ENCODE measurements at regions not wholly inside any gene's neighbourhood (a gene's known extent, or its start where the extent isn't known, plus 50 kb on each side); places are given as distances from the start of the nearest gene placed in this dataset.
A peak's percentile ranks its signal among the peaks of the same experiment; 100 is the strongest.

DNA sequence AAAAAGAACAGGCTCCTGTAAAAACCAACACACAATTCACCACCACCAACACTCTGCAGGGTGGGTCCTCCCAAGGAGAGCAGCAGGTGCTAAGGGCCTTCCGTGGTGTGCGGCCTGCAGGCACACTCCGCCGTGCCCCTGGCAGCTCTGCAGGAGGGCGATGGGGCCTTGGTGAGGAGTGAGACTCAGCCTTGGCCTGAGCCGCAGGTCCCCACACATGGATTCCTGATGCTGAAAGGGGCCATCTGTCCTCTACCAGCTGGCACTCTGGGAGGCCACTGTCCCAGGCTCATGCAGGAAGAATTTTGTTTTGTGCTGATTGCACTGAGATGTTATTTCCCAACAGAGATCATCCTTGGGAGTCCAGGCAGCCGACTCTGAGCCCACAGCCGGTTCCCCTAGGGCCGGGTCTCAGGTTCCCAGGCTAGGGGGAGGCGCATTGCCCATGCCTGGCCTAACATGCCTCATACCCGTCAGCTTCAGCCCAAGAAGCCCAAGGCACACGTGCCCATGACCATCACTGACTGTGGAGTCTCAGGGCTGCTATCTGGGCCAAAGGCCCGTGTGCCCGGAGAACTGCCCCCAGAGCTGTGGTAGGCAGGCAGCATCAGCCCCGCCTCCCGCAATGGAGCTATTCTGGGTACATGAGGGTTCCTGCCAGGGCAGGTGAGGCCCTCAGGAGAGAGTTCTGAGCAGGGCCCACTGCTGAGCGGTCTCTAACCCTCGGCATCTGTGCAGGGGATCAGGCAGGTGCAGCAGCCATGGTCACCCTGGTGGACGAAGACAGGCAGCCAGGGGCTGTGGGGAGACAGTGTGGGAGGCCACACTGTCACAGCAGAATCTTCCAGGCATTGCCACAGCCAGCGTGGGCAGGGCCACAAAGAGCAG, 97.9 kb upstream of the ZNF469 start:
- H3K4me3 Mint-ChIP-seq, result no peak overlapping the region
- no peak for DNase-seq
- no peak overlapping the region for H3K27ac Mint-ChIP-seq
- TF ChIP-seq, protein P1, sequence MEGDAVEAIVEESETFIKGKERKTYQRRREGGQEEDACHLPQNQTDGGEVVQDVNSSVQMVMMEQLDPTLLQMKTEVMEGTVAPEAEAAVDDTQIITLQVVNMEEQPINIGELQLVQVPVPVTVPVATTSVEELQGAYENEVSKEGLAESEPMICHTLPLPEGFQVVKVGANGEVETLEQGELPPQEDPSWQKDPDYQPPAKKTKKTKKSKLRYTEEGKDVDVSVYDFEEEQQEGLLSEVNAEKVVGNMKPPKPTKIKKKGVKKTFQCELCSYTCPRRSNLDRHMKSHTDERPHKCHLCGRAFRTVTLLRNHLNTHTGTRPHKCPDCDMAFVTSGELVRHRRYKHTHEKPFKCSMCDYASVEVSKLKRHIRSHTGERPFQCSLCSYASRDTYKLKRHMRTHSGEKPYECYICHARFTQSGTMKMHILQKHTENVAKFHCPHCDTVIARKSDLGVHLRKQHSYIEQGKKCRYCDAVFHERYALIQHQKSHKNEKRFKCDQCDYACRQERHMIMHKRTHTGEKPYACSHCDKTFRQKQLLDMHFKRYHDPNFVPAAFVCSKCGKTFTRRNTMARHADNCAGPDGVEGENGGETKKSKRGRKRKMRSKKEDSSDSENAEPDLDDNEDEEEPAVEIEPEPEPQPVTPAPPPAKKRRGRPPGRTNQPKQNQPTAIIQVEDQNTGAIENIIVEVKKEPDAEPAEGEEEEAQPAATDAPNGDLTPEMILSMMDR (IDR thresholded peaks at IDR 0.05), result no peak
- no peak for ATAC-seq
- POLR2A ChIA-PET, result no interaction called here
- no peaks in the 10 kb centered on the region for H3K27me3 Mint-ChIP-seq
- H3K4me1 Mint-ChIP-seq (ENCODE audit: low read depth), result no peaks in the 10 kb centered on the region
- no peaks in the 10 kb centered on the region for H3K9me3 Mint-ChIP-seq
- H3K36me3 Mint-ChIP-seq (ENCODE audit: low read depth), result no peaks in the 10 kb centered on the region
- intact Hi-C loops (cut with micrococcal nuclease), result no loop called here
- CTCF ChIA-PET, result interaction anchor here (0.6 kb wide), 1 partner anchor 1054 kb away, joined by 3 read pairs; no protein-coding TSS in a partner anchor

DNA sequence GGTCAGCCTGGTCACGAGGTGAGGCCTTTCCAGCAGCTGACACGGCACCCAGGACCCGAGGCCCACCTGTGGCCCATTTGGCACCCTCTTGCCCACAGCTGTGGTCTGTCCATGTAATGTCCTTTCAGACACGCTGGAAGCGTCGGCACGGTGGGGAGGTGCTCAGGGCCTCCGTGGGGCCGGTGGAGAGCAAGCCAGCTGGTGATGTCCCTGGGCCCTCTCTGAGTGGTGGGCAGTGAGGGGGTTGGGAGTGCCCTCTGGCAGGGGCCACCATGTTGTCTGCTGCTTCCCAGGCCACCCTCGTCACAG, 97.3 kb upstream of the ZNF469 start:
- ATAC-seq (no peak), DNase-seq (no peak)
- Mint-ChIP-seq H3K9me3 (no peaks in the 10 kb centered on the region), H3K27ac (no peak overlapping the region), H3K4me1 (ENCODE audit: low read depth) (no peaks in the 10 kb centered on the region), H3K27me3 (no peaks in the 10 kb centered on the region), H3K4me3 (no peak overlapping the region), H3K36me3 (ENCODE audit: low read depth) (no peaks in the 10 kb centered on the region)
- ChIA-PET POLR2A (no interaction called here), CTCF (interaction anchor here (0.6 kb wide), 1 partner anchor 1054 kb away, joined by 3 read pairs; no protein-coding TSS in a partner anchor)
- TF ChIP-seq, protein P1 (IDR thresholded peaks at IDR 0.05), result no peak
- intact Hi-C loops (cut with micrococcal nuclease), result no loop called here

DNA sequence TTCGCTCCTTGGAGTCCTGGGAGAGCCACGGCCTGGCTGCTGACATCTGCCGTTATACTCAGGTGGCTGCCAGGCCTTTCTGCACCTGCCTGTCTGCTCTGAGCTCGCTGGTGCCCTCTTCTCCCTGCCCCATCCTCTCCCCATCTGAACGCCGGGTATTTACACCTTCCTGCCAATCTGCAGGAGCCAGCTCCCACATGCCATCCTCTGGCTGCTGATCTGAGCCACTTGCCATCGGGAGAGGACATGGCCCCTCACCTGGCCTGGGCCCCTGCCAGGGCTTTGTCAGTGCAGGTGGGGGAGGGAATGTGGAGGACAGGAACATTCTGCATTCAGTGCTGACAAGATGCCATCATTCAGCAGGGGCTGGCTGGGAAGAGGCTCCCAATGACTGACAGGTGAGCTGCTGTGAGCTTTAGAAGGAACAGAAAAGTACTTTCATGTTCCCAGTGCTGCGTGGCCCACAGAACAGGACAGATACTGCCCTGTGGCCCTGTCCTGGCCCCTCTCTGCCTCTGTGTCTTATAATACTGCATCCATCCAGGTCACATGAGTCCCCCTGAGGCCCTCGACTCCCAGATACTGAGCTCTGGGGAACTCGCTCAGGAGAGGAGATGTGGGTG, 96.3 kb upstream of the ZNF469 start:
- no peak overlapping the region for H3K4me3 Mint-ChIP-seq
- intact Hi-C loops (cut with micrococcal nuclease), result no loop called here
- H3K27me3 Mint-ChIP-seq, result no peaks in the 10 kb centered on the region
- TF ChIP-seq, protein P1 (IDR thresholded peaks at IDR 0.05), result no peak
- H3K27ac Mint-ChIP-seq, result no peak overlapping the region
- no peaks in the 10 kb centered on the region for H3K4me1 Mint-ChIP-seq (ENCODE audit: low read depth)
- no peak for ATAC-seq
- ChIA-PET CTCF (interaction anchor here (0.9 to 2.4 kb wide), 6 partner anchors 11 to 274 kb away, joined by 3 to 15 read pairs (median 4); no protein-coding TSS in a partner anchor), POLR2A (no interaction called here)
- DNase-seq, result no peak
- H3K36me3 Mint-ChIP-seq (ENCODE audit: low read depth), result no peaks in the 10 kb centered on the region
- no peaks in the 10 kb centered on the region for H3K9me3 Mint-ChIP-seq

DNA sequence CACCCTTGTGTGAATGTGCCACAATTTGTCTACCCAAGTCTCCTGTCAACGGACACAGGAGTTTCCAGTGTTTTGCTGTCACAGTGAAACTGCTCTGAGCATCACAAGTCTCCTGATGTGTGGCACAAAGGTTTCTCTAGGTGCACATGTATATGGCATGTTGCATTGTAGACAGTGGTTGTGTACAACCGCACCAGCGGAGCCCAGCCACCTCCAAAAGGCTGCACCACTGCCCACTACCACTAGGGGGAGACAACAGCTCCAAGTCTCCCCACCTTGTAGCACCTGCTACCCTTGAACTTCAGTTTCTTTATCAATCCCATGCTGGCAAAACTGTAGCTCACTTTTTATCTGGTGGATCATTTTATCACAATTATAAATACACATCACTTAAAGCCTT, 95.5 kb upstream of the ZNF469 start:
- no peaks in the 10 kb centered on the region for H3K27me3 Mint-ChIP-seq
- DNase-seq, result peak; percentile 77
- no peak overlapping the region for H3K27ac Mint-ChIP-seq
- TF ChIP-seq, protein P1 (IDR thresholded peaks at IDR 0.05), result peak; percentile 74
- no peaks in the 10 kb centered on the region for H3K4me1 Mint-ChIP-seq (ENCODE audit: low read depth)
- peak; percentile 73 for ATAC-seq
- H3K36me3 Mint-ChIP-seq (ENCODE audit: low read depth), result no peaks in the 10 kb centered on the region
- POLR2A ChIA-PET, result no interaction called here
- CTCF ChIA-PET, result interaction anchor here (0.7 to 2.4 kb wide), 10 partner anchors 11 to 284 kb away, joined by 3 to 15 read pairs (median 4); no protein-coding TSS in a partner anchor
- no peaks in the 10 kb centered on the region for H3K9me3 Mint-ChIP-seq
- intact Hi-C loops (cut with micrococcal nuclease), result no loop called here
- H3K4me3 Mint-ChIP-seq, result no peak overlapping the region

DNA sequence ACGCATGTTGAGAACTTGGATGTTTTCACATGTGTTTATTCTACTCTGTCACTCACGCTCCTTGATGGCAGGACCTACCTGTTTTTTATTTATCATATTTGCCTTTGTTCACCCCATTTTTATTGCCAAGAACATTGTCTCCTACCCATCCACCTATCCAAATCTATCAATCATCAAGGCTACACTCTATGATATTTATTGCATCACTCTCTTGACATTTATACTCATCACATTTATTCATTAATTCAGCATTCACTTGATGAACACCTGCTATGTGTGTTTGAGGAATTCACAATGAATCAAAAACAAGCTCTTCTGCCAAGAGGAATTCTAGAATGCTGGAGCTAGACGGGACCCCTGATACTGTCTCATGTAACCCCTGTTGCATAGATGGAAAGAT, 94.5 kb upstream of the ZNF469 start:
- H3K27ac Mint-ChIP-seq, result no peak overlapping the region
- ATAC-seq (no peak), DNase-seq (no peak)
- TF ChIP-seq, protein P1 (IDR thresholded peaks at IDR 0.05), result no peak
- intact Hi-C loops (cut with micrococcal nuclease), result no loop called here
- POLR2A ChIA-PET, result no interaction called here
- H3K4me1 Mint-ChIP-seq (ENCODE audit: low read depth), result no peaks in the 10 kb centered on the region
- CTCF ChIA-PET, result interaction anchor here (2.4 kb wide), 1 partner anchor 10 kb away, joined by 6 read pairs; no protein-coding TSS in a partner anchor
- H3K27me3 Mint-ChIP-seq, result peaks cover 4% of the 10 kb centered on the region
- no peaks in the 10 kb centered on the region for H3K9me3 Mint-ChIP-seq
- H3K4me3 Mint-ChIP-seq, result no peak overlapping the region
- no peaks in the 10 kb centered on the region for H3K36me3 Mint-ChIP-seq (ENCODE audit: low read depth)

All from activated CD8-positive, alpha-beta T cell treated with anti-CD3 and anti-CD28 coated beads for 36 hours (primary cell).